ENCODE measurements at regions not wholly inside any gene's neighbourhood (a gene's known extent, or its start where the extent isn't known, plus 50 kb on each side); places are given as distances from the start of the nearest gene placed in this dataset.

DNA sequence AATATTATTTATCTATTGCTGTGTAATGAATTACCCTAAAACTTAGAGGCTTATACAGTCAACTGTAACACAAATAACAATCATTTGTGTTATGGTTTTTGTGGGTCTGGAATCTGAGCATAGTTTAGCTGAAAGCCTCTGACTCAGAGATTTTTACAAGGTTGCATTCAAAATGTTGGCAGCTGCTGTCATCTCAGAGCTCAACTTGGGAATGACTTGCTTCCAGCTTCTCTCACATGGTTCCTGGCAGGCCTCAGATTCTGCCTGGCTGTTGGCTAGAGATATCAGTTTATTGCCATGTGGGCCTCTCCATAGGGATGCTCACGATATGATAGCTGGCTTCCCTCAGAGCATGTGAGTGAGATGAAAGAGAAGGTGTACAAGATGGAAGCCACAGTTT, 70.2 kb upstream of the BRWD3 start:
- TF ChIP-seq, protein P1, sequence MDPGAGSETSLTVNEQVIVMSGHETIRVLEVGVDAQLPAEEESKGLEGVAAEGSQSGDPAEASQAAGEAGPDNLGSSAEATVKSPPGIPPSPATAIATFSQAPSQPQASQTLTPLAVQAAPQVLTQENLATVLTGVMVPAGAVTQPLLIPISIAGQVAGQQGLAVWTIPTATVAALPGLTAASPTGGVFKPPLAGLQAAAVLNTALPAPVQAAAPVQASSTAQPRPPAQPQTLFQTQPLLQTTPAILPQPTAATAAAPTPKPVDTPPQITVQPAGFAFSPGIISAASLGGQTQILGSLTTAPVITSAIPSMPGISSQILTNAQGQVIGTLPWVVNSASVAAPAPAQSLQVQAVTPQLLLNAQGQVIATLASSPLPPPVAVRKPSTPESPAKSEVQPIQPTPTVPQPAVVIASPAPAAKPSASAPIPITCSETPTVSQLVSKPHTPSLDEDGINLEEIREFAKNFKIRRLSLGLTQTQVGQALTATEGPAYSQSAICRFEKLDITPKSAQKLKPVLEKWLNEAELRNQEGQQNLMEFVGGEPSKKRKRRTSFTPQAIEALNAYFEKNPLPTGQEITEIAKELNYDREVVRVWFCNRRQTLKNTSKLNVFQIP (CRISPR knock-in tag; IDR thresholded peaks at IDR 0.05; ENCODE audit: borderline replicate concordance, low read depth), result no peak
- TF ChIP-seq OSR1 (CRISPR knock-in tag; IDR thresholded peaks at IDR 0.05), result no peak
- TF ChIP-seq, protein P2, sequence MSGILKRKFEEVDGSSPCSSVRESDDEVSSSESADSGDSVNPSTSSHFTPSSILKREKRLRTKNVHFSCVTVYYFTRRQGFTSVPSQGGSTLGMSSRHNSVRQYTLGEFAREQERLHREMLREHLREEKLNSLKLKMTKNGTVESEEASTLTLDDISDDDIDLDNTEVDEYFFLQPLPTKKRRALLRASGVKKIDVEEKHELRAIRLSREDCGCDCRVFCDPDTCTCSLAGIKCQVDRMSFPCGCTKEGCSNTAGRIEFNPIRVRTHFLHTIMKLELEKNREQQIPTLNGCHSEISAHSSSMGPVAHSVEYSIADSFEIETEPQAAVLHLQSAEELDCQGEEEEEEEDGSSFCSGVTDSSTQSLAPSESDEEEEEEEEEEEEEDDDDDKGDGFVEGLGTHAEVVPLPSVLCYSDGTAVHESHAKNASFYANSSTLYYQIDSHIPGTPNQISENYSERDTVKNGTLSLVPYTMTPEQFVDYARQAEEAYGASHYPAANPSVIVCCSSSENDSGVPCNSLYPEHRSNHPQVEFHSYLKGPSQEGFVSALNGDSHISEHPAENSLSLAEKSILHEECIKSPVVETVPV (CRISPR knock-in tag; IDR thresholded peaks at IDR 0.05), result no peak

Data from SK-N-SH treated with all-trans-retinoic acid at 6 μM for 48 hours (cell line).